Islet precursor cell (in vitro differentiated cells): ENCODE measurements at regions not wholly inside any gene's neighbourhood (a gene's known extent, or its start where the extent isn't known, plus 50 kb on each side); places are given as distances from the start of the nearest gene placed in this dataset.

ENCODE experiments used
- DNase-seq: peaks from one replicate; pipeline ENCODE4 v3.0.0-alpha.2; 2018

DNA sequence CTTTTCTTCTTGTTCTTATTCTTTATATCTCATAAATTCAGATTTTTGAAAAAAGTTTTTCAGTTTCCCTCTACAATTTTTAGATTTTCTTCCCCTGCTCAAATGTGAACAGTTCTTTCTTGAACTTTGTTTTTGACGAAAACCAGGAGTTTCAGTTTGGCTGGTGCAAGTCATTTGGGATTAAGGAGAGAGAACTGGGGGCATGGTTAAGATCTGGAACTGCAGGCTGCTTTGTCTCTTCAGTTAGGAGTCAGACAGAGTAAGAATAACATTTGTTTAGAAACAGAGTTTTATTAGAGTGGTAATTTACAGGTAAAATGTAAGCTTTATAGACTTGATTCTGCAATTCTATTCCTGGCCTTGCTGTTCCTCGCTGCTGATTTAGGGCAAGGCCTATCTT, 310.5 kb upstream of the C2CD4B start:
- no peak for DNase-seq

DNA sequence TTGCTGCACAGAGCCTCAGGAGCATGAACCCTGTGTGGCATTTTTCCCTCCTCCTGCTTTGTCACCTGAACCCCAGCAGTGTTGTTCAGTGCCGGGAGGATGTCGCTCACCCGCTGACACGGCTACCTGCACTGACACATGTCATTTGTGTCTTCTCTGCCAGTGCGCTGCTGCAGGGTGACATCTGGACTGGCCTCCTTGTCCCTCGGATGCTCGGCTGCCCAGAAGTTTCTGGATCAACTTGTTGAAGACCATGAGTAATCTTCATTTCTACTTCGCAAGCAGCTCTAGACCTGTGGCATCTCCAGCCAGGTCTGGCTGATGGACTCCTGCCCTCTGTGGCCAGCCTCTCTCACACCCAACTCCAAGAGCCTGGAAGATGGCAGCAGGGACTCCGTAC, 311.1 kb upstream of the C2CD4B start:
- no peak for DNase-seq

DNA sequence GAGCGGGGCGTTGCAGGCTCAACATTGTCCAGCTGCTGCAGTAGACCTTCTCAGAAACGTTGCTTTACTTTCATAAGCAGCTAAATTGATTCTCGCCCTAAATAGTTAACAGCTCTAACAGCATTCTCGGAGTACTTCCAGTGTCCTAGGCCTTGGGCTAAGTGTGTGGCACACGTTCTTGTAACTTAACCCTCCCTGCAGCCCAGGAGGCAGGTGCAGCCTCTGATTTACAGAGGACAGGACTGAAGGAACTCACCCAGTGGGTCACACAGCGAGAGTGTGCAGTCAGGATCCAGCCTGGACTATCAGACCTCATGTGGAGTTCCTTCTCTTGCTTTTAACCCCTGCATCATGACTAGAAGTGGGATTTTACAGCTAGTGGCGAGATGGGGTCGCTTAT, 312.8 kb upstream of the C2CD4B start:
- no peak for DNase-seq

DNA sequence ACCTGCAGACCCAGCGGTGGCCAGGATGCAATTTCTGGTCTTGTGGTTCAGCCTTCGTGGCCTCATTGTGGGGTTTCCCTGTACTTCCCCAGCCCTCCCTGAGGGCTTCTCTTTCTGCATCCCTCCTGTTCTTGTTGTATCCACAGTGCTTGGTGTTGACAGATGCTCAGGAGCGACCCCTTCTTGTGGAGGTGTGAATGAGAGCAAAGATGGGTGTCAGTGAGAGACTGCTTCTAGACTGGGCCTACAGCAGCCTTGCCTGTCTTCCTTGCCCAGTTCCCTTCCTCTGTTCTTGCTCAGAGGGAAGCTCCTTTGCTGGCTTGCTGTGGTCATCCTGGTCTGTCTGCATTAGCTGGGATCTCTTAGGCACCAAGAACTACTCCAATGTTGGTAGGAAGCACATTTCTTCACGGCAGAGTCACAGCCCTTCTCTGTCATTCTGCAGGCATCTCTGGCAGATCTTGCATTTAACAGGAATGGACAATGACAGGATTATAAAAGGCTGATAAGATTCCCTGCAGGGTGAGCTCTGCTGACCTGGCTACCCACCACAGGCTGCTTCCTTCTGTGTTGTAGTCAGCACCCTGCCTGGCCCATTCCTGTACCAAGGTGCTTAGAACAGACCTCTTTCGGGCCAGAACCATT, 317.8 kb upstream of the C2CD4B start:
- DNase-seq, result peak; percentile 91

DNA sequence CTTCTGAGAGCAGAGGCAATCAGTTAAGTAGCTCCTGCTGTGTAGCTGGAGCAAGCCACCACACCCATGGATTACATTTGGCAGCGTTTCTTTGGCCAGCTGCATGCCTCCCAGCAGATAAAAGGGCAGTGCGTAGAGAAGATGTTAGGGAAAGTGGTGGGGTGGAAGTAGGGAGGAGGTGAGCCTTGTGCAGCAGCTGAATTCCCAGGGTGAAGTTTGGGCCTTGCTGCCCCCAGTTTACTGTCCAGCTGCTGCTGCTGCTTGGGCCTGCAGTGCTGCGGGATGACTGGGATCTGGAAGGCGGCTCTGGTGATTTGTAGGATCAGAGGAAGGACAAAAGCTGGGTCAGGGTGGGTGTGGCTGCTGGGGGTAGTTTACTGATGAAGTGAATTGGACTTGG, 318.7 kb upstream of the C2CD4B start:
- no peak for DNase-seq

DNA sequence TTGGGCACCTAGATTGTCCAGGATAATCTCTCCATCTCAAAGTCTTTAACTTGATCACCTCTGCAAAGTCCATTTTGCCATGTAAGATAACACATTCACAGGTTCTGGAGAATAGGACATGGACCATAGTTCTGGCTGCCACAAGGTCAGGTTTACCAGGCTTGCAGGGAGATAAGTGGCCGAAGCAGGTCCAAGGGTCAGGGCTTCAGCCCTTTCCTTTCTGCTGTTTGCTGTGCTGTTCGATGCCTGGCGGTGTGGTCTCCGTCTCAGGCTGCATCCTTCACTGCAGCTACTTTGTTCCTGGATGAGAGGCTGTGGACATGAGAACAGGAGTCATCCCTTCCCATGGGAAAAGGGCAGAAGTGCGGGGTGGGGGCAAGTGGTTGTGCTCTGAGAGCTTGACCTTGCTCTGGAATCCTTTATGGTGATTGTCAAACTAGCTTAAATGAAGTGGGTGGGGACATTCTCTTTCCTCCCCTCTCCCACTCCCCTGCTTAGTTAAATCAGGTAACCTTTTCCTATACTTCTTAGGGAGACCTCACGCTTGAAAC, 320.2 kb upstream of the C2CD4B start:
- DNase-seq, result peak; percentile 73

DNA sequence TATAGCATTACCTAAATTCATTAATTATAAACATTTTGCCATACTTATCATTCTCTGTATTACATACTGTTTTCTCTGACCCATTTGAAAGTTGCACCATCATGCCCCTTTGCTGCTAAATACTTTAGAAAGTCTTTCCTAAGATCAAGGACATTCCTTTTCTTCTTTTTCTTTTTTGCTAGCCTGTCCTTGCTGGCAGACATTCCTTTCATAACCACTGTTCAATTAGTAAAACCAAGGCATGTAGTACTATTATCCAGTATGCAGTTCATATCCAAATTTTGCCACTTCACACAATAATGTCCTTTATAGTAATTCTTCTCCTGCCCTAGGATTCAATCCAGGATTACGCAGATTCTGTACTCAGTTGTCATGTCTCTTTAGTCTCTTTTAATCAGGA, 321.0 kb upstream of the C2CD4B start:
- no peak for DNase-seq

DNA sequence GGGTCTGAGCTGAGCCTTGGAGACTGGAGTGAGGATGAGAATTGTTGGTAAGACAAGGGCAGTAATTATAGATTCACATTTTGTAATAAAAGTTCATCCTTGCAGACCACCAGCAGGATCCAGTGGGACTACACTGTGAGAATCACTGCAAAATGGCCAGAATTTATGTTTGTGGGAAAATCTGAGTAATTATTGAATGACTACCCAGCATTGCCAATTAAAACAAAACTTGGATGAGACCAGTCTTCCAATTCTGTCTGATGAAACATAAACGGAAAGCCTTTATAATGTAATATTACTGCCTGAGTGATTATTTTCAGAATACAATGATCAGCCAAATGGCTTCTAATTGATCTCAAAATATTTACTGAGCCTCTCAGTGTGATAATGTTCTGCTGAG, 323.3 kb upstream of the C2CD4B start:
- DNase-seq, result no peak

DNA sequence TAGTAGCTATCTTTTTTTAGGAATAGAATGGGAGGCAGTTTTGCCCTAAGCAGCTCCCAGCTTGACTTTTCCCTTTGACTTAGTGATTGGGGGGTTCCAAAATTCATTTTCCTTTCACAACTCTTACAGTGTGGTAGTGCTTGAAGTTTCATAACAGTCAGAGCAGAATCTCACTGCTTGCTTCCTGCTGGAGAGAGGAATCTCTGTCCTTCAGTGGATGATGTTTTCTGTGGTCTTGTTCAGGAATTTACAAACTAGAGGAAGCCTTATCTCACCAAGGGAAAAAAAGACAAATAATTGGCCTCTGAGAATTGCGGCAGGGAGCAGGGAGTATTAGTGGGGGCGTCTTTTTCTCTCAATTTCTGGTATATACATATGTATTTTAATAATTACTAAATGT, 326.6 kb upstream of the C2CD4B start:
- DNase-seq, result no peak

DNA sequence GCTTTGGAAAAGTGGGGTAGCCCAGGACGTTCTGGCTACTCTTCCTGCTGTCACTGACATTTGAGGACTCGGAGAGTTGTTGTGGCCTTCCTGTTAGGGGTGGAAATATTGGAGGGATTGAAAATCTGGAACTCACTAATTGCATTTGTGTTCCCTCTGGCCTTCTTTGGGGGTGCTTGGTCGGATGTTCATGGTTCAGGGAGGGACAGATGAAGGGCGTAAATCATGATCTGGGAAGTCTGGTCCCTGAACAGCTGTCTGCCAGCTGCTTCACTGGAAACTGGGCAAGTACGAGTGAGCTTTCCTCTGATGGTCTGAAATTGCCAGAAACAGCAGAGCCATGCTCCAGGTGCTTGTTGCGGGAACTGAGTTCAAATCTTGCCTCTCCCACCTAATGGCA, 327.8 kb upstream of the C2CD4B start:
- no peak for DNase-seq

DNA sequence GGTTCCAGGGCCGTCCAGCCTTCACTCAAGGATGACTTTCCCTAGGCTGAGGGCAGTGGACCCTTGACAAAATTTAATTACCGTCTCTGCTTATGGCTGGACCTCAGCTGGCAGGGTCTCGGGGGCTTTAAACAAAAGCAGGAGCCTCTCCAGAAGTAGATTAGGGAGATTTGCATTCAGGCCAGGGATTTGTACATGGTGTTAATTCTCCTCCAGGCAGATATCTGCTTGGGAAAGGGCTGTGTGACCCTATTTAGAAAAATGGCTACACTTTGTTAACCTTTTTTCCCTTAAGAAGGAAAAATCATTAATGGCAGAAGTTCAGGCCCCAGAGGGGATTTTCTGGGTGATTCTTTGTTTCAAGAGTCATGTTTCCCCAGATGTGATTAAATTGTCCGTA, 329.1 kb upstream of the C2CD4B start:
- no peak for DNase-seq

DNA sequence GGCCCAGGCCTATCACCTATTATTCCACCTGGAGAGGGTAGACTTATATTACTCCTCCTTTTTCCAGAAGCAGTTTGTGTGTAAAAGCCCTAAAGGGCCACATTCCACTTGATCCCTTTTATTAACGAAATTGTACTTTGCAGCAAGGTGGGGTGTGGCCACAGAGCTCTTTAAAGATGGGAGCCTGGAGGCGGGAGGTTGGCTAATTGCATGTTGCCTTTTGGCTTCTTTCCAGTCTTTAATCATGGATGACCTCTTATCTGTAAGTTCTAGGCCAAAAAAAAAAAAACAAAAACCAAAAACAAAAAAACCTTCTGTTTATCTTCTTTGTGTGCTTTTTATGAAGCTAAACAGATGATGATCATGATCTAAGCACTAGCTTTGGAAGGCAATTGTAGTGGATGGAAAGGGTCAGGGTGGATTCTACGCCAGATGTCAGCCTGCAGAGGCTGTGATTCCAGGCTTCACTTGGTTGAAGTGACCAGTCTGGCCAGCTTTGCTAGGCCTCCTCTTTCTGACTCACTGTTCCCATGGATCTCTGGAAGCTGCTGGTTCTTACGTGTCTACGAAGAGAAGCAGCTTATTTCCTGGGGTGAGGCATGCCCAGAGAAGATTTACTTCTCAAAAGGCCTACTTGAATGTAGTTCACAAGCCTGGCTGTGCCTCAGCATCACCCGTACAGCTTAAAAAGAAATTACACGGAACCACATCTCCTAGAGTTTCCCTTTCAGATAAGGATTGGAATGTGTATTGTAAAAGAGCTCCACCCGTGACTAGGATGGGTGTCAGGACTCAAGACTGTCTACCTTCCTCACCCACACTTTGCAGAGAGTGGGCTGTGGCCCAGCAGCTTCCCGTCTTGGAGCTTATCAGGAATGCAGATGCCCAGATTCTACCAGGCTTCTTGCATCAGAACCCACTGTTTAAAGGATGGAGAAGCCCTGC, 330.9 kb upstream of the C2CD4B start:
- peak; percentile 89 for DNase-seq

DNA sequence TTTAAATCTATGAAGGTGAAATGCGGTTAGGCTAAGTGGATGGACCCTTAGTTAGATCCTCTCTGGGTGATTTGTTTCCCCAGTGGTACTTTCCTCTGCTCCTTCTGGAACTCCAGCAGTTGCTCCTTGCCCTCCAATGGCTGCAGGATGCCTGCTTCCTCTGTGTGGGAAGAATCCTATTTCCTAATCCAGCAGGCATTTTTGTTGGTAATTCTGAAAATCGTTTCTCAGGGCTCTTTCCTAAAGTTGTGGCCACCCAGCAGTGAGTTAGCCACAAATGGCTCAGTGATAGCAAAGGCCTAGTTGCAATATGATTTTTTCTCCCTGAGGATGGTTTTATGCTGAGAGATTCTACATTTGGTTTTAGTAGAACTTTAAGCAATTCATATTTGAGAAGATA, 332.3 kb upstream of the C2CD4B start:
- DNase-seq, result no peak

DNA sequence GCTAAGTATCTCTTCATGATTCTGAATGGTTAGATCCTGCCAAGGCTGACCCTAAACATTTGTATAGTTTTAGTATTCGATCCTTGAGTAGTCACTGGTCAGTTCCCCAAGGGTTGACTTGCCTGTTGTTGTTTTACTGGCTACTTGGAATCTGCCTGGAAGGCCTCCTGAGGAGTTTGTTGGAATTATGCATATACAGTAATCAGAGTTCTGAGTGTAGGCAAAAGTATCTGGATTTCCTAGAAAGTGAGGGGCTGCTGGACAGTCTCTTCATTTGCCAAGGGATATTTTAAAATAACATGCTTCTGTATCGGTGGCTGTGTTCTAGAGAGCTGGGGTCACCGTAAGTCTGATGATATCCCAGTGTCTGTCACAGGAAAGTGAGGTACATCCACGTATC, 333.2 kb upstream of the C2CD4B start:
- DNase-seq, result no peak

DNA sequence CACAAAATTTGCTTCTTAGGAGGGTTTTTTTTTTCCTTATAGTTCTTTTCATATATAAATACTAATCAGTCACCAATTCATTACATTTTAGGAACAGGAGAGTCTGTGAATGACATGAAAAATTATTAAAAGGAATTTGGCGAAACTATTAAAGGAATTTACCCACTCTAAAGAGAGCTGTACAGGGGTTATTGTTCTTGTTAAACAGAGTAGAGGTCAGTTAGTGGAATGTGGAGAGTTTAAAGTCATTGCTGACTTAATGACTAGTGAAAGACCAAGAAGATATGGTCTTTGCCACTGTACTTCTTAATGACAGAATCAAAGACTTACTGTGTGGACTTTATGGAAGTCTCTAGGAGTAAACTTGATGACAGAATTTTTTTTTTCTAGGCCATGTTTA, 333.6 kb upstream of the C2CD4B start:
- no peak for DNase-seq

DNA sequence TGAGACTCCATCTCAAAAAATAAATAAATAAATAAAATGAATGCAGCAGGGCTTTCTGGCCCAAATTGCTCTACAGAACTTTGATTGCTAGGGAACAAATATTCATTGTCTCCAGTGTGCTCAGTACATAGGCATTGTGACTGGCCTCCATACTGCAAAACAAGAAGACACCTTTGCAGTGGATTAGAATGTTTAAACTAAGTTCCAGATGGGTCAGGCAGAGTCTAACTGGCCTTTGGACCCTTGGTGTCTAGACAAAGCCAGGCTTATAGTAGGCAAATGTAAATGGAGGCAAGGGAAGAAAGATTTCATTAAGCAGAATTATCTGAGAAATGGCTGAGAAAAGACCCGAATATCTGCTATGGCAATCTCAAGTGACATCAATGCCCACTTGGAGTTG, 335.2 kb upstream of the C2CD4B start:
- DNase-seq, result no peak

DNA sequence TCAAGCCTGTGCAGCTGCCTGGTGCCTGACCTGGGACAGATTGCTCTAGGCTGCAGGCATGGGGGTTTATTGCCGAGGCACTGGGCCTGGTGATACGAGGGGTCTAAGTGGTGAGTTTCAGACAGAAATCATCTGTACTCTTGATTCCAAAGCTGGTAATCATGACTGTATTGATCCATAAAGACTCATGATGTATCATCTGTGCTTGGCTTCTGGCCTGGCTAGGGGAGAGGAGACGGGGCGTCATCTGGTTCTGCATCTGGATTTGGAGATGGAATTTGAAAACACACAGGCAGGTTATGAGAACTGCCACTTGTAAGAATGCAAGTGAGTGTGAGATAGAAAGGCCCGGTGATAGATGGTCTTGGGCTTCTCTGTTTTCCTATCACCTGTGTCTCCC, 337.4 kb upstream of the C2CD4B start:
- DNase-seq, result no peak

DNA sequence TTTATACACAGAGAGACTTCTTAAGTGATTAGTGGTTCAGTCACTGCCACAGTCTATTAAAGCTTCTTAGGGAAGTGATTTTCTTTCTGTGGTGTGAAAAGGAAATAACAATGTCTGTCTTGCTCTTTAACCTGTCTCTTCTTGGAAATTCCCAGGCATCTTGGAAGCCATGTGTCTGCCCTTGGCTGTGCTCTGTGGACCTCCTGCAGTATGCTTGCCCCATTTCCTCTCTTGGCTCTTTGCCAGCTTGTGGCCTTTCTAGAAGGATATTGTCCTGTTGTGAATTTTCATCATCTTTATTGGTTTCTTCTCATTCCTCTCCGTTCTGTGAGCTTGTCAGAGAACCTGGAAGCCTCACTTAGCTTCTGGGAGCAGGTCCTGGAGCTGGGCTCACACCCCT, 338.4 kb upstream of the C2CD4B start:
- no peak for DNase-seq

DNA sequence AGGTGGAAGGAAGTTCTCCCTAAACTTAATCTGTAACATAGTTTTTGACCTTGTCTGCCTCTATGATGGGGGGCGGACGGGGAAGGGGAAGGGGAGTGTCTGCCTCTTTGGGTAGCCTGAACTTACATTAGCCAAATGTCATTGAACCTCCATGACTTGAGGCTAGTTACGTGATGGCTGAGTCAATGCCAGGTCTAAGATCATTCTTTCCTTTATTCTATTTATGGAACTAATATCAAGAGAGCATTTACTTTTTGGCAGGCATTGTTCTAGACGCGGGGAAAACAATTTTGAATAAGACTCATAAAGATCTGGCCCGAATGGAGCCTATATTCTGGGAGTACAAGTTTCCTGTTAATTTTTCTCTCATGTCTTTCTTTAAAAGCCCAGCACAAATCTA, 340.7 kb upstream of the C2CD4B start:
- no peak for DNase-seq

DNA sequence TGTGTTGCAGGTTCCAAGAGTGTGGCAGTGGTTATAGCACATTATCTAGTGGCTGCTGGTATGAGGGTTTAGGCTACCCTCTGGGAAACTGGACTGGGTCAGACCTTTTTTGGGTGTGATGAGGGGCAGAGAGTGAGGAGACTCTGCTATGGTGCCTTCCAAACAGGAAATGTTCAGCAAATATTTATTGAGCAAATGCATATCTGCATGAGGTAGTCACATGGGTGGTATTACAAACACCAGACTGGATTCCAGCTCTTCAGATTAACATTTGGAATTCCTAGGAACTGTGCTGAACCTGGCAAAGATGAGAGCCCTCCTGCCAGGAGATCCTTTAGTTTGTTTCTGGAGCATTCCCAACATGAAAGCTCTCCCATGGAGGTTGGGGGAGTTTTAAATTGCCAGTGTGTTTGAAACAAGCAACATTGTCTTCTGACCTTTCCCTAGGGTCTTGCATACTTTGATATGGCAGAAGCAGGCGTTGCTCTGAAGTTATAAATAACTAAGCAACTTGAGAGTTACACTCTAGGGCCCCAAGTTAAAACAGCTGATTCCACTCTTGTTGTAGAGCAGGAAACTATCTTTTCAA, 341.2 kb upstream of the C2CD4B start:
- DNase-seq, result no peak

DNA sequence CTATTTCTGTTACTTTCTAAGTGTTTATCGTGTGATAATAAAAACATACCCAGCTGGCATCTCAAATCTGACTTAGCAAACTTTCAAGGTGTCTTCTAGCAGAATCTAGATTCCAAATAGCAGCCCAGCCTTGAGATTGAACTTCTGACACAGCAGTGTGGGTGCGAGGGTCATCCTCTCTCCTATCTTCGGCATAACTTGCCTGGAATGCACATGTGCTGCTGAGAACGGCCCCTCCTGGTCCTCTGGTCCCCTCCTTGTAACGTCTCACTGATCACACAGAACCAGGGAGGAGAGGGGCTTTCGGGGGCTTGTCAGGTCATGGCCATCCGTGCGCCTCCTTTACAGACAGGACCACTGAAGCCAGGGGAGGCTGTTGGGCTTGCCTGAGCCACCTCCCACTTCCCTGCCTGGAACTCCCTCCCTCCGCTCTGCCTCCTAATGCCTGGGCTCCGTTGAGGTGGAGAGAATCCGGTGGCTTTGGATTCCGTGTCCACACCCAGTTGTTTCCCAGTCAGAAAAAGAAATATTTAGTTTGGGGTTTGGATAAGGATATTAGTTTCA, 344.4 kb upstream of the C2CD4B start:
- DNase-seq, result no peak

DNA sequence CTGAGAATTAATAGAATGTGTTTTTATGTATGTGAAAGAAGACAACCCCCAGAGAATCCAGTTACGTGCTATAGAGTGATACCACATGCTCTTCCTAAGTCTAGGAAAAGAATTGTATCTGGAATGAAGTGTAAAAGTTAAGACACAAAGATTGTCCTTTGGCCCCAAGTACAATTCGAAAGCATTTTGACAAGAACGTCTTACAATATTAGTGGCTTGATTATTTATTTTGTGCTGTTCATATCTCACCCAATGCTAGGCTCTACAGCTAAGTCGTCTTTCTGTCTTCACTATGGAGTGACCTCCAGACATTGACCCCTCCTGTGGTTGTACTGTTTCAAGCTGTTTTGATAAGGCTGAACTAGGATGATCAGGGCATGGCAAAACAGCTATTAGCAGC, 345.7 kb upstream of the C2CD4B start:
- no peak for DNase-seq

DNA sequence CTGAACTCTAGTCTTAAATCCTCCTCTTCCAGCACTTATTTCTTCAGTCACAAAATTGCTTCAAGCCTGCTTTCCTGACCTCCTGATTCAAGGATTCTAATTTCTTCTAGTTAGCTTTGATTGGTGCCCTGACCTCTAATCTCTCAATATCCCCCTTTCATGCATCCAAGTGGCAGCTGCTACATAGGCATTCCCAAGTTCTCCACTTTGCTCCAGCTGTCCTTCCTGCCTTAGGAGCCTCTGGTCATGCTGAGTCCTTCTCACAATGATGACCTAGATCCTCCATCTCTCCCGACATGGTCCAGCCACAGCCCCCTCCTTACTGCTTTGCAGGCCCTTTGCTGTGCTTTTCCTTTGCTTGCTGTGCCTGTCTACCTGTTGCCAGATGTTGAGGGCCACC, 347.8 kb upstream of the C2CD4B start:
- DNase-seq, result no peak

DNA sequence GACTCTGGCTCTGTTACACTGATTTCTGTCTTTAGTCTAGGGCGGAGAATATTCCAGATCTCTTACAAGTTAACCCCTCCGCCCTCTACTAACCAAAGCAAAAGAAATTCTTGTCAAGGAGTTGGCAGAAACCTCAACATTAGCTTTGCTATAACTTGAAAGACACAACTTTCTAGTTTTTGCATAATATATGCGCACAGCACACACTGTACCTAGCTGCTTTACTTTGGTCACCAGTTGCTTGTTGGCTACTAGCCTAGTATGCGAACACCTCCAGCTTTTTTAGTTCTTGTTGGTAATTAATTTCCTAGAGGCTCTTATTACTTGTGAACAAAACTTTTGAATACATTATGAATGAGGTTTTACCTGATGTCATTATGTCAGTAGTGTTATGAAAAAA, 348.8 kb upstream of the C2CD4B start:
- no peak for DNase-seq
